ENCODE measurements at regions not wholly inside any gene's neighbourhood (a gene's known extent, or its start where the extent isn't known, plus 50 kb on each side); places are given as distances from the start of the nearest gene placed in this dataset.

- TF ChIP-seq ZNF646 (CRISPR knock-in tag; IDR thresholded peaks at IDR 0.05) (no peak), ZFP90 (CRISPR knock-in tag; IDR thresholded peaks at IDR 0.05; ENCODE audit: borderline replicate concordance) (no peak), JUND (CRISPR knock-in tag; IDR thresholded peaks at IDR 0.05) (no peak)
These were observed 453.7 kb downstream of the PCDH17 start (continued) for GRCh38 chr13:58085274-58085673.

GRCh38 chr13:58085819-58086218 is 454.3 kb downstream of the PCDH17 start:
- in situ Hi-C loops (cut with HindIII; ENCODE audit: extremely low pct_ligation_motif_present, low pct_unique_long_range_greater_than_20kb) (no loop called here), intact Hi-C loops (cut with micrococcal nuclease; ENCODE audit: unreplicated experiment) (no loop called here)
- Histone ChIP-seq H3K9me3 (ENCODE audit: low read length) (peaks cover 75% of the 10 kb centered on the region), H3K9ac (ENCODE audit: insufficient read depth, low read depth, low read length) (no peak overlapping the region), H3K4me1 (ENCODE audit: insufficient read depth, low read length) (no peaks in the 10 kb centered on the region), H3K4me3 (replicated peaks in 1 of 3; ENCODE audit: insufficient read depth in 1 of 3, low read depth in 2 of 3, low read length in 3 of 3) (no peak overlapping the region), H3K36me3 (replicated peaks in 1 of 2; ENCODE audit: control insufficient read depth in 1 of 2, insufficient read depth in 2 of 2, low read length in 2 of 2) (no peaks in the 10 kb centered on the region), H4K20me1 (ENCODE audit: insufficient read depth, low read length) (no peaks in the 10 kb centered on the region), H3K27ac (ENCODE audit: extremely low read length, insufficient read depth, low read length) (no peak overlapping the region), H3K27me3 (ENCODE audit: control insufficient read depth in 1 of 2, insufficient read depth in 2 of 2, low read length in 2 of 2) (no peaks in the 10 kb centered on the region), H3K4me2 (ENCODE audit: low read depth, low read length) (no peak overlapping the region), H3K79me2 (ENCODE audit: insufficient read depth, low read length) (no peaks in the 10 kb centered on the region), H2AFZ (ENCODE audit: low read length) (no peak overlapping the region)
- ATAC-seq: no peak
- no TSS peak for BruUV-seq (replicated peaks)
- CTCF ChIA-PET (ENCODE audit: low intra/inter-chr PET ratio, low total read pairs): no interaction called here
- FAIRE-seq: no peak
- POLR2A ChIA-PET: no interaction called here
- 67% methylated on average over 3 of the region's 3 CpGs for WGBS (ENCODE audit: low lambda C conversion rate)
- DNase-seq (ENCODE audit: low spot score): no peak
- TF ChIP-seq ZFP91 (CRISPR knock-in tag; IDR thresholded peaks at IDR 0.05; ENCODE audit: borderline replicate concordance) (no peak), SCMH1 (CRISPR knock-in tag; IDR thresholded peaks at IDR 0.05; ENCODE audit: borderline replicate concordance) (no peak), ARID4A (CRISPR knock-in tag; IDR thresholded peaks at IDR 0.05; ENCODE audit: borderline replicate concordance) (no peak), DRAP1 (CRISPR knock-in tag; IDR thresholded peaks at IDR 0.05) (no peak), AGO1 (IDR thresholded peaks at IDR 0.05; ENCODE audit: low read depth, low read length, poor library complexity, severe bottlenecking) (no peak), ZNF317 (CRISPR knock-in tag; IDR thresholded peaks at IDR 0.05) (no peak), ETV5 (CRISPR knock-in tag; IDR thresholded peaks at IDR 0.05; ENCODE audit: borderline replicate concordance) (no peak), ZNF777 (CRISPR knock-in tag; IDR thresholded peaks at IDR 0.05) (no peak)

Measured in HepG2 (cell line).